ENCODE measurements at regions not wholly inside any gene's neighbourhood (a gene's known extent, or its start where the extent isn't known, plus 50 kb on each side); places are given as distances from the start of the nearest gene placed in this dataset.

DNA sequence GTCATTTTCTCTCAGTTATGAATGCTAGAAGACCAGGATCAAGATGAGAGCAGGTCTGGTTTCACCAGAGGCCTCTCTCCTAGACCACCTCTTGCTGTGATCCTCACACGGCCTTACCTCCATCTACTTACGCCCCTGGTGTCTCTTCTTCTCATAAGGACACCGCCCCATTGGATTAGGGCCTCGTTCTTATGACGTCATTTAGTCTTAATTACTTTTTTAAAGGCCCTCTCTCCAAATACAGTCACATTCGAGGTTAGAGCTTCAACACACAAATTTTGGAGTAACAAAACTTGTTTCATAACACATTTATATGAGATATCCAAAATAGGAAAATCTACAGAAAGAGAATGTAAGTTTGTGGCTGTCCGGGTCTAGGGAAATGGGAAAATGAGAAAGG is 391.0 kb upstream of the PITX2 start:
- no peaks in the 10 kb centered on the region for H3K27me3 ChIP-seq (ENCODE audit: control insufficient read depth in 1 of 2, insufficient read depth in 2 of 2, low read length in 2 of 2)
- H3K4me1 ChIP-seq (ENCODE audit: insufficient read depth, low read length), result no peaks in the 10 kb centered on the region
- H3K9me3 ChIP-seq (ENCODE audit: low read length), result no peaks in the 10 kb centered on the region
- H3K27ac ChIP-seq (ENCODE audit: low read depth, low read length), result no peak overlapping the region
- H3K4me3 ChIP-seq (ENCODE audit: low read depth in 1 of 2, low read length in 2 of 2), result no peak overlapping the region
- H3K36me3 ChIP-seq (ENCODE audit: insufficient read depth, low read length), result no peaks in the 10 kb centered on the region
- no peak overlapping the region for H3K9ac ChIP-seq (ENCODE audit: low read length)

DNA sequence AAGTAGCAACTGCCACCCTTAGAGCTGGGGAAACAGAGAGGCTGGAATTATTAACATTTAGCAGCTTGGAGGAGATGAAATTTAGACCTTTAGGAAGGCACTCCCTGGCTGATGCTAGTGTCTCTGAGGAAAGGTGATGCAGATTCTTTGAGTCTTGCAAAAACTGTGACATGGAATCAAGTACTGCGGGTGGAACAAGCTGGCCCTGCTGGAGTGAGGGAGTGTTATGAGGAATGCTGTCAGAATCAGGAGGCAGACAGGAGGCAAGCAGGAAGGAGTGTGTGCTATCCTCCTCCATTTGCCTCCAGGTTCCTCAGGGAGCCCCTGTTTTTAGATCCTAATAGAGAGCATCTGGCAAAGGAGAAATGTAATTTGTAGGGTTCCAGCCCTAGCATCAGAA is 391.7 kb upstream of the PITX2 start:
- Histone ChIP-seq H3K4me1 (ENCODE audit: insufficient read depth, low read length) (no peaks in the 10 kb centered on the region), H3K9ac (ENCODE audit: low read length) (no peak overlapping the region), H3K27me3 (ENCODE audit: control insufficient read depth in 1 of 2, insufficient read depth in 2 of 2, low read length in 2 of 2) (no peaks in the 10 kb centered on the region), H3K36me3 (ENCODE audit: insufficient read depth, low read length) (no peaks in the 10 kb centered on the region), H3K4me3 (ENCODE audit: low read depth in 1 of 2, low read length in 2 of 2) (no peak overlapping the region), H3K9me3 (ENCODE audit: low read length) (no peaks in the 10 kb centered on the region), H3K27ac (ENCODE audit: low read depth, low read length) (no peak overlapping the region)

- Histone ChIP-seq H3K27ac (ENCODE audit: low read depth, low read length) (no peak overlapping the region), H3K4me1 (ENCODE audit: insufficient read depth, low read length) (no peaks in the 10 kb centered on the region), H3K4me3 (ENCODE audit: low read depth in 1 of 2, low read length in 2 of 2) (no peak overlapping the region), H3K36me3 (ENCODE audit: insufficient read depth, low read length) (no peaks in the 10 kb centered on the region), H3K9me3 (ENCODE audit: low read length) (no peaks in the 10 kb centered on the region), H3K27me3 (ENCODE audit: control insufficient read depth in 1 of 2, insufficient read depth in 2 of 2, low read length in 2 of 2) (no peaks in the 10 kb centered on the region), H3K9ac (ENCODE audit: low read length) (no peak overlapping the region)
These were observed 393.5 kb upstream of the PITX2 start for GRCh38 chr4:111016416-111016815.

DNA sequence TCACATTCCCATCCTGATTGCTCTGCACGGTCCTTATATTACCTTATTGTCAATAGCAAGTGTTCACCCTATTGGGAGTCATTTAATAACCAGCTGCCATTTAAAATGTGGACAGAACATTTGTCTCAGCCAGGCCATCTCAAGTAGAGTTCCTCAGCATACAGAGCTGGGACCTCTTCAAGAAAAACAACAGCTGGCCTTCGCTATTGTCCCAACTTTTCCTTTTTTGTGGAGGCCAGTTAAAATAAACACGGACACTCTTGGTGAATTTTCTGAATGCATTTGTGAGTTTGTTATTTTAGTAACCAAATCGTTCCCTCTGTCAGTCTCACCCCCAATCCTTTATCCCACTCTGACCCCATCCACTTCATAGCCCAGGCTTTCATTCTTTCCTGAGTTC is 395.3 kb upstream of the PITX2 start:
- Histone ChIP-seq H3K27ac (ENCODE audit: low read depth, low read length) (no peak overlapping the region), H3K4me1 (ENCODE audit: insufficient read depth, low read length) (no peaks in the 10 kb centered on the region), H3K9ac (ENCODE audit: low read length) (no peak overlapping the region), H3K36me3 (ENCODE audit: insufficient read depth, low read length) (no peaks in the 10 kb centered on the region), H3K9me3 (ENCODE audit: low read length) (no peaks in the 10 kb centered on the region), H3K4me3 (ENCODE audit: low read depth in 1 of 2, low read length in 2 of 2) (no peak overlapping the region), H3K27me3 (ENCODE audit: control insufficient read depth in 1 of 2, insufficient read depth in 2 of 2, low read length in 2 of 2) (no peaks in the 10 kb centered on the region)

DNA sequence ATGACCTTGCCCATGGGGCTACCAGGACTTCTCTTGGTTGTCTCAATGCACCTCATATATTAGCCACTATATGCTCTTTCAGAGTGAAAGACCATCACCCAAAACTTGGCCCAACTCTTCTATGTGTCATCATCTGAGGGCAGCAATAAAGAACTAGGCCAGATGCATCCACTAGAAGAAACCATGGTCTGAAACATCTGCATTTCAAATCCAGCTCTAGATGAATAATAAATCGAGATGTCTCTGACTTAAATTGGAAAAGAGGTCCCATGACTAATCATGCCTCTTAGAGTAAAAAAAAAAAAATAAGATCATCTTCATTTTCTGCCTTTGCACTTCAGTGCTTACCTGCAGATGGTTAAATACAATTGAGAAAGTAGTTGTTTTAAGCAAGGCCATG is 397.6 kb upstream of the PITX2 start:
- no peaks in the 10 kb centered on the region for H3K9me3 ChIP-seq (ENCODE audit: low read length)
- H3K27me3 ChIP-seq (ENCODE audit: control insufficient read depth in 1 of 2, insufficient read depth in 2 of 2, low read length in 2 of 2), result no peaks in the 10 kb centered on the region
- H3K36me3 ChIP-seq (ENCODE audit: insufficient read depth, low read length), result no peaks in the 10 kb centered on the region
- no peak overlapping the region for H3K27ac ChIP-seq (ENCODE audit: low read depth, low read length)
- H3K4me1 ChIP-seq (ENCODE audit: insufficient read depth, low read length), result no peaks in the 10 kb centered on the region
- no peak overlapping the region for H3K9ac ChIP-seq (ENCODE audit: low read length)
- H3K4me3 ChIP-seq (ENCODE audit: low read depth in 1 of 2, low read length in 2 of 2), result no peak overlapping the region

GRCh38 chr4:111020961-111021360 is 398.1 kb upstream of the PITX2 start:
- no peaks in the 10 kb centered on the region for H3K4me1 ChIP-seq (ENCODE audit: insufficient read depth, low read length)
- H3K27ac ChIP-seq (ENCODE audit: low read depth, low read length), result no peak overlapping the region
- no peaks in the 10 kb centered on the region for H3K36me3 ChIP-seq (ENCODE audit: insufficient read depth, low read length)
- H3K27me3 ChIP-seq (ENCODE audit: control insufficient read depth in 1 of 2, insufficient read depth in 2 of 2, low read length in 2 of 2), result no peaks in the 10 kb centered on the region
- no peaks in the 10 kb centered on the region for H3K9me3 ChIP-seq (ENCODE audit: low read length)
- no peak overlapping the region for H3K9ac ChIP-seq (ENCODE audit: low read length)
- no peak overlapping the region for H3K4me3 ChIP-seq (ENCODE audit: low read depth in 1 of 2, low read length in 2 of 2)

- Histone ChIP-seq H3K9ac (ENCODE audit: low read length) (no peak overlapping the region), H3K36me3 (ENCODE audit: insufficient read depth, low read length) (no peaks in the 10 kb centered on the region), H3K27me3 (ENCODE audit: control insufficient read depth in 1 of 2, insufficient read depth in 2 of 2, low read length in 2 of 2) (no peaks in the 10 kb centered on the region), H3K4me3 (ENCODE audit: low read depth in 1 of 2, low read length in 2 of 2) (no peak overlapping the region), H3K27ac (ENCODE audit: low read depth, low read length) (no peak overlapping the region), H3K9me3 (ENCODE audit: low read length) (no peaks in the 10 kb centered on the region), H3K4me1 (ENCODE audit: insufficient read depth, low read length) (no peaks in the 10 kb centered on the region)
These were observed 399.9 kb upstream of the PITX2 start for GRCh38 chr4:111022758-111023157.

DNA sequence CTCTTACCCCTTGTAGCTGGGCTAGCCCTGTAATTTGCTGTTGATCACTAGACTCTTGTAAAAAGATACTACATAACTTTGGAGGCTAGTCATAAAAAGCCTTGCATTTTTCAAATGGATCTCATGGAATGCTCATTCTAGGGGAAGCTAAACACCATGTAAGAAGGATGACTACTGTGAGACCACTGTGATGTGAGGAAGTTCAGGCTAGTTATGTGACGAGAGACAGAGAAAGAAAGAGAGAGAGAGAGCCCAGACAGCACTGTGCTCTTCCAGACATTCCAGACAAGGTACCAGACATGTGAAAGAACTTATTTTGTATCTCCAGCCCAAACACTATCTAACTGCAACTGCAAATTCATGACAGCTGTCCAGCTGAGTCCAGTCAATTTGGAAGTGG is 404.6 kb upstream of the PITX2 start:
- Histone ChIP-seq H3K36me3 (ENCODE audit: insufficient read depth, low read length) (no peaks in the 10 kb centered on the region), H3K9ac (ENCODE audit: low read length) (no peak overlapping the region)

DNA sequence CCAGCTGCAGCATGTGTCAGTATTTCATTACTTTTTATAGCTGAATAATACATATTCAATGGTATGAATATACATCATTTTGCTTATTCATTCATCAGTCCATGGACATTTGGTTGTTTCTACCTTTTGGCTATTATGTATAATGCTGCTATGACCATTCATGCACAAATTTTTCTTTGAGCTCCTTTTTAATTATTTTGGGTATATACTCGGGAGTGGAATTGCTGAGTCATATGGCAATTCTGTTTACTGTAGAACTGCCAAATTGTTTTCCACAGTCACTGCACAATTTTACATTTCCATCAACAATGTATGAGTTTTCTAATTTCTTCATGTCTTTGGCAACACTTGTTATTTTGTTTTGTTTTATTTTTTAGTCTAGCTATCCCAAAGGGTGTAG is 405.9 kb upstream of the PITX2 start:
- Histone ChIP-seq H3K27me3 (ENCODE audit: control insufficient read depth in 1 of 2, insufficient read depth in 2 of 2, low read length in 2 of 2) (no peaks in the 10 kb centered on the region), H3K9ac (ENCODE audit: low read length) (no peak overlapping the region), H3K4me1 (ENCODE audit: insufficient read depth, low read length) (no peaks in the 10 kb centered on the region), H3K36me3 (ENCODE audit: insufficient read depth, low read length) (no peaks in the 10 kb centered on the region), H3K27ac (ENCODE audit: low read depth, low read length) (no peak overlapping the region), H3K9me3 (ENCODE audit: low read length) (no peaks in the 10 kb centered on the region), H3K4me3 (ENCODE audit: low read depth in 1 of 2, low read length in 2 of 2) (no peak overlapping the region)

More for the DNA sequence above, 404.6 kb upstream of the PITX2 start:
- Histone ChIP-seq H3K4me3 (ENCODE audit: low read depth in 1 of 2, low read length in 2 of 2) (no peak overlapping the region), H3K9me3 (ENCODE audit: low read length) (no peaks in the 10 kb centered on the region), H3K27me3 (ENCODE audit: control insufficient read depth in 1 of 2, insufficient read depth in 2 of 2, low read length in 2 of 2) (no peaks in the 10 kb centered on the region), H3K4me1 (ENCODE audit: insufficient read depth, low read length) (no peaks in the 10 kb centered on the region), H3K27ac (ENCODE audit: low read depth, low read length) (no peak overlapping the region)

DNA sequence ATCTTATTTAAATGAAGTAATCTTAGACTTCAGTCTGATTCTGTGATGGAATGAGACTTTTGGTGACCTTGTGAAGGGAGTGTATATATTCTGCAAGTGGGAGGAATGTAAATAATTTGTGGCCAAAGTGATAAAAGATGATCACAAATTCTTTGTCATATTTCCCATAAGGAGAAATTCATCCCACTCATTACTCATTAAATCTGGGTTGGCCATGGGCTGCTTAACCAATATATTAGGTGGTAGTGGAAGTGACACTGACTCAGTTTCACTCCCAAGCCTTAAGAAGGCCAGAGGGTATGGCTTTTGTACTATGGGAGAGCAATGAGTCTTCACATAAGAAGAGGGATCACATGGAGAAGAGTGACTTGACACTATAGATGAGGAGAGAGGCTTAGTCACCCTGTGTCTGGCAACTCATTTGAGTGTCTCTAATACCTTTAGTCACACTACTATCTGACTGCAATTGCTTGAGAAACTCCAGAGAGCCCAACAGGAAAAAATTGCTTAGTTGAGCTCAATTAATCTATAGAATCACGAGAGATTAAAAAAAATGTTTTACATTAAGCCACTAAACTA is 408.2 kb upstream of the PITX2 start:
- no peak overlapping the region for H3K9ac ChIP-seq (ENCODE audit: low read length)
- no peak overlapping the region for H3K4me3 ChIP-seq (ENCODE audit: low read depth in 1 of 2, low read length in 2 of 2)
- H3K9me3 ChIP-seq (ENCODE audit: low read length), result no peaks in the 10 kb centered on the region
- H3K27ac ChIP-seq (ENCODE audit: low read depth, low read length), result no peak overlapping the region
- no peaks in the 10 kb centered on the region for H3K36me3 ChIP-seq (ENCODE audit: insufficient read depth, low read length)
- no peaks in the 10 kb centered on the region for H3K27me3 ChIP-seq (ENCODE audit: control insufficient read depth in 1 of 2, insufficient read depth in 2 of 2, low read length in 2 of 2)
- no peaks in the 10 kb centered on the region for H3K4me1 ChIP-seq (ENCODE audit: insufficient read depth, low read length)

DNA sequence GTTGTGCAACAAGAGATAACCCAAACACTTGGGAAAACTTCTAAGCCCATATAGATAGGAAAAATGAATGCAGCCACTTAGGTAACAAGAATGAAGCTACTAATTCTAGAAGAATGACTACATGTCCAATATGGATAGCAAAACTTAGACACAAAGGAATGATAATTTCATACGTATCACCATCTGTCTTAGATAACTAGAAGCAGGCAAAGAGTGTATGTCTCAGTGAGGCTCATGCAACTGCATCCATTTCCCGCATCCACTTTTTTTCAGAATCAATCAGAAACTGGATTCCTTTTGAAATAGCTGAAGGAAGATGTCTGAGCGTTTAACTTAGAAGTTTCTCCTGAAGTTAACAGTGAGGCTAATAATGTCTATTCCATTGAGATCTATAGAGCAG is 408.7 kb upstream of the PITX2 start:
- Histone ChIP-seq H3K4me3 (ENCODE audit: low read depth in 1 of 2, low read length in 2 of 2) (no peak overlapping the region), H3K27ac (ENCODE audit: low read depth, low read length) (no peak overlapping the region), H3K27me3 (ENCODE audit: control insufficient read depth in 1 of 2, insufficient read depth in 2 of 2, low read length in 2 of 2) (no peaks in the 10 kb centered on the region), H3K9ac (ENCODE audit: low read length) (no peak overlapping the region), H3K9me3 (ENCODE audit: low read length) (no peaks in the 10 kb centered on the region), H3K4me1 (ENCODE audit: insufficient read depth, low read length) (no peaks in the 10 kb centered on the region), H3K36me3 (ENCODE audit: insufficient read depth, low read length) (no peaks in the 10 kb centered on the region)

- no peak overlapping the region for H3K27ac ChIP-seq (ENCODE audit: low read depth, low read length)
- H3K4me1 ChIP-seq (ENCODE audit: insufficient read depth, low read length), result no peaks in the 10 kb centered on the region
- H3K9me3 ChIP-seq (ENCODE audit: low read length), result no peaks in the 10 kb centered on the region
- H3K36me3 ChIP-seq (ENCODE audit: insufficient read depth, low read length), result no peaks in the 10 kb centered on the region
- H3K9ac ChIP-seq (ENCODE audit: low read length), result no peak overlapping the region
- no peaks in the 10 kb centered on the region for H3K27me3 ChIP-seq (ENCODE audit: control insufficient read depth in 1 of 2, insufficient read depth in 2 of 2, low read length in 2 of 2)
- no peak overlapping the region for H3K4me3 ChIP-seq (ENCODE audit: low read depth in 1 of 2, low read length in 2 of 2)
These were observed 414.9 kb upstream of the PITX2 start for GRCh38 chr4:111037591-111038360.

All from muscle layer of colon (tissue), 2 donors.